HFF-Myc (cell line): ENCODE measurements at regions not wholly inside any gene's neighbourhood (a gene's known extent, or its start where the extent isn't known, plus 50 kb on each side); places are given as distances from the start of the nearest gene placed in this dataset.

ENCODE experiments used
- DNase-seq: peaks from one replicate; pipeline ENCODE4 v3.0.0-alpha.2; 2011; ENCODE audit warnings: low read depth; ENCODE audit errors: extremely low read depth
- H3K4me3 ChIP-seq: replicated peaks from 2 replicates; pipeline ENCODE4 v1.5.1; 2011; ENCODE audit warnings: low read depth, mild to moderate bottlenecking, control low read depth, low read length
- CTCF ChIP-seq: IDR thresholded peaks from 2 replicates; pipeline ENCODE4 v1.5.1; 2012; ENCODE audit warnings: mild to moderate bottlenecking, low read depth, low read length, control low read depth; ENCODE audit errors: missing control alignments

- TF ChIP-seq CTCF = no peak
- H3K4me3 ChIP-seq = no peak overlapping the region
- no peak for DNase-seq
Observed at GRCh38 chr20:48142516-48142773, 357.2 kb upstream of the SULF2 start.

- no peak for DNase-seq
- H3K4me3 ChIP-seq = no peak overlapping the region
- TF ChIP-seq CTCF = no peak
Observed at GRCh38 chr20:48141660-48142515, 356.6 kb upstream of the SULF2 start.

- no peak for DNase-seq
- TF ChIP-seq CTCF = no peak
Observed at GRCh38 chr20:48139262-48140041, 354.2 kb upstream of the SULF2 start.

GRCh38 chr20:48132834-48133233, 347.6 kb upstream of the SULF2 start:
- no peak overlapping the region for H3K4me3 ChIP-seq
- TF ChIP-seq CTCF = no peak
- DNase-seq = no peak

More at GRCh38 chr20:48139262-48140041, 354.2 kb upstream of the SULF2 start:
- H3K4me3 ChIP-seq = no peak overlapping the region

- H3K4me3 ChIP-seq = no peak overlapping the region
- no peak for TF ChIP-seq CTCF
- no peak for DNase-seq
Observed at GRCh38 chr20:48131581-48131980, 346.3 kb upstream of the SULF2 start.

GRCh38 chr20:48129345-48129942, 344.2 kb upstream of the SULF2 start:
- H3K4me3 ChIP-seq = no peak overlapping the region
- DNase-seq = no peak
- no peak for TF ChIP-seq CTCF
